ENCODE measurements at regions not wholly inside any gene's neighbourhood (a gene's known extent, or its start where the extent isn't known, plus 50 kb on each side); places are given as distances from the start of the nearest gene placed in this dataset.

DNA sequence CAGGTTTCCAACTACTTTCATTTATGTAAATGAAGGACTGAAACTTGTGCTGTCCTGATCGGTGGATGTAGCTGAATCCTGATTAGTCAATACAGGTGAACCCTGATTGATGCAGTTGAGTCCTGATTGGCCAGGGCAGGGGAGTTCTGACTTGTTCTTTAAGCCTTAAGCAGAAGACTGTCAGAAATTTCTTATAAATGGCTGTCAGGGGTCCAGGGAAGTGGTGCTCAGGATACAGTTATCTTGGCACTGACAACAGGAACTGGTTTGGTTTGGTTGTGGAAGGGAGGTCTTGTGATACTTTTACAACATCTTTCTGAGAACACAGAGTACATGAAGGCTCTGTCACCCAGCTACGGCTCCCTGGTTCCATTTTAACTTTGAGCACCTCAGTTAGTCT lies 132.1 kb downstream of the KCNJ12 start:
- TF ChIP-seq, protein P1, sequence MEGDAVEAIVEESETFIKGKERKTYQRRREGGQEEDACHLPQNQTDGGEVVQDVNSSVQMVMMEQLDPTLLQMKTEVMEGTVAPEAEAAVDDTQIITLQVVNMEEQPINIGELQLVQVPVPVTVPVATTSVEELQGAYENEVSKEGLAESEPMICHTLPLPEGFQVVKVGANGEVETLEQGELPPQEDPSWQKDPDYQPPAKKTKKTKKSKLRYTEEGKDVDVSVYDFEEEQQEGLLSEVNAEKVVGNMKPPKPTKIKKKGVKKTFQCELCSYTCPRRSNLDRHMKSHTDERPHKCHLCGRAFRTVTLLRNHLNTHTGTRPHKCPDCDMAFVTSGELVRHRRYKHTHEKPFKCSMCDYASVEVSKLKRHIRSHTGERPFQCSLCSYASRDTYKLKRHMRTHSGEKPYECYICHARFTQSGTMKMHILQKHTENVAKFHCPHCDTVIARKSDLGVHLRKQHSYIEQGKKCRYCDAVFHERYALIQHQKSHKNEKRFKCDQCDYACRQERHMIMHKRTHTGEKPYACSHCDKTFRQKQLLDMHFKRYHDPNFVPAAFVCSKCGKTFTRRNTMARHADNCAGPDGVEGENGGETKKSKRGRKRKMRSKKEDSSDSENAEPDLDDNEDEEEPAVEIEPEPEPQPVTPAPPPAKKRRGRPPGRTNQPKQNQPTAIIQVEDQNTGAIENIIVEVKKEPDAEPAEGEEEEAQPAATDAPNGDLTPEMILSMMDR (IDR thresholded peaks at IDR 0.05; ENCODE audit: borderline replicate concordance, extremely low read depth, low read length, poor library complexity, severe bottlenecking), result no peak
- no peak for TF ChIP-seq EZH2 (IDR thresholded peaks at IDR 0.05; ENCODE audit: borderline replicate concordance, low read depth, low read length, severe bottlenecking)
